ENCODE measurements at regions not wholly inside any gene's neighbourhood (a gene's known extent, or its start where the extent isn't known, plus 50 kb on each side); places are given as distances from the start of the nearest gene placed in this dataset. TPM values are rescaled to one million over a fixed set of nuclear protein-coding genes. Genes with fewer than 3 reads are reported as not detected.

Small RNA genes lying in the stretch of these regions (small RNA-seq; reads per million reads assigned to genes)
- gene RF00012: not detected

Measured in Karpas-422 (cell line).